ENCODE measurements at regions not wholly inside any gene's neighbourhood (a gene's known extent, or its start where the extent isn't known, plus 50 kb on each side); places are given as distances from the start of the nearest gene placed in this dataset.

DNA sequence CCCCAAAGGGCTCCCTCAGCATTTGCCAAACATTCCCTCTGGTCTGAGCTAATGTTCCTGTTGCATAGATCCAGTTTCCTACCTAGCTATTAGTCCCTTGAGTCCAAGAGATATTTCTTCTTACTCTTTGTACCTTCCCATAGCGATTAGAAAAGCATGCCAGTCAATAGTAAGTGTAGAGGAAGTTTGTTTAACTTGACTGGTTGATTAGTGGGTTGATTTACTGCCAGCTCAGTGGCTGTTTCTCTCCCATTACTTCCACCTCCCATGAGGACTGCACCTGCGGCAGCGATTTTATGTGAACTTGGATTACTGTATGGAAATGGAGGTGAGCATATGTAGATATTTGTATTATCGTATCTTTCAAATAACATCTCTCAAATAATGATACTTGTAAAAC is 1748.4 kb upstream of the CELF4 start (continued):
- TF ChIP-seq YY1 (IDR thresholded peaks at IDR 0.05; ENCODE audit: low read depth, low read length), result no peak
- TF ChIP-seq, protein P1, sequence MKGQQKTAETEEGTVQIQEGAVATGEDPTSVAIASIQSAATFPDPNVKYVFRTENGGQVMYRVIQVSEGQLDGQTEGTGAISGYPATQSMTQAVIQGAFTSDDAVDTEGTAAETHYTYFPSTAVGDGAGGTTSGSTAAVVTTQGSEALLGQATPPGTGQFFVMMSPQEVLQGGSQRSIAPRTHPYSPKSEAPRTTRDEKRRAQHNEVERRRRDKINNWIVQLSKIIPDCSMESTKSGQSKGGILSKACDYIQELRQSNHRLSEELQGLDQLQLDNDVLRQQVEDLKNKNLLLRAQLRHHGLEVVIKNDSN (IDR thresholded peaks at IDR 0.05; ENCODE audit: borderline replicate concordance, extremely low read length, insufficient read depth, low read depth, low read length), result no peak
- TF ChIP-seq ZNF622 (IDR thresholded peaks at IDR 0.05), result no peak
- no peak for TF ChIP-seq HCFC1 (IDR thresholded peaks at IDR 0.05; ENCODE audit: low read length)
- TF ChIP-seq RBBP5 (conservative IDR thresholded peaks at IDR 0.05), result no peak
- TF ChIP-seq SRF (IDR thresholded peaks at IDR 0.05; ENCODE audit: low read depth in 2 of 2, low read length in 2 of 2), result no peak
- TF ChIP-seq ETV6 (conservative IDR thresholded peaks at IDR 0.05 in 1 of 2, IDR thresholded peaks at IDR 0.05 in 1 of 2; ENCODE audit: borderline replicate concordance in 1 of 2, low read depth in 1 of 2), result no peak
- no peak for TF ChIP-seq ZNF217 (IDR thresholded peaks at IDR 0.05)

DNA sequence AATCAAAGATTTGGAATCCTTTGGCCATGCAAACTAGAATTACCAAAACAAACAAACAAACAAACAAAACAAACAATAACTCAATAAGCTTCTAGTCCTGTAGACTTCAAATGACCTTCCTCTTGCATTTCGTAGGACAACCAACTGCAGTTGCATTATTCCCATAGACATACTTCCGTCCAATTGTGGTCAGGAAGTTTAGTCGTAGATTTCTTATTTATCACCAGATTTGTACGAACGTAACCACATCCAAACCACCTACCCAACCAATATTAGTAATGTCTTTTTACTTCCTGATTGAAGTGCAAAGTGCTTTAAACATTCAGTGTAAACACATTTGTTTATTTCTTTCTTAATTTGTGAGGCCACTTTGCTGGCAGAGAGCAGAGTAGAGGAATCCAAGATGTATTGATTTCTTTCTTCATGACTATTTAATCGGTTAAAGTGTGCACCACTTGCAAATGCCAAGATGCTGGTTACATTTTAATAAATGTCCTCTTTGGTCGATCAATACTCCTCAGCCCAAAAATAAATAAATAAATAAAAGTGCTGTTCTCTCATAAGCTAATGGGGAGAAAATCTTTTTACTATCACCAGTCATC is 1745.6 kb upstream of the CELF4 start:
- in situ Hi-C loops (cut with MboI), result no loop called here
- WGBS (ENCODE audit: insufficient coverage, insufficient replicate concordance, low lambda C conversion rate, missing lambda C conversion rate), result 49% methylated on average over 7 of the region's 7 CpGs

More for the DNA sequence above, 1745.6 kb upstream of the CELF4 start:
- Histone ChIP-seq H3K4me1 (ENCODE audit: control insufficient read depth, insufficient read depth, low read length) (no peaks in the 10 kb centered on the region), H3K4me3 (no peak overlapping the region), H2AFZ (ENCODE audit: control insufficient read depth, low read depth, low read length) (no peak overlapping the region), H3K36me3 (ENCODE audit: control insufficient read depth in 2 of 2, insufficient read depth in 2 of 2, low read length in 1 of 2) (no peaks in the 10 kb centered on the region), H3K4me2 (ENCODE audit: control insufficient read depth, insufficient read depth) (no peak overlapping the region), H4K20me1 (ENCODE audit: control insufficient read depth, insufficient read depth) (no peaks in the 10 kb centered on the region), H3K27ac (ENCODE audit: control insufficient read depth, insufficient read depth) (no peak overlapping the region), H3K9me3 (replicated peaks; ENCODE audit: control insufficient read depth, insufficient read depth, low read length) (no peaks in the 10 kb centered on the region; the same call in 2 of the 3 replicates), H3K27me3 (replicated peaks in 1 of 2; ENCODE audit: control insufficient read depth in 2 of 2, insufficient read depth in 2 of 2, low read length in 1 of 2) (no peaks in the 10 kb centered on the region), H3K9ac (ENCODE audit: control insufficient read depth, insufficient read depth, low read length) (no peak overlapping the region), H3K79me2 (ENCODE audit: control insufficient read depth, insufficient read depth, low read length) (no peaks in the 10 kb centered on the region)
- SMC1A ChIA-PET (ENCODE audit: uncharacterized antibody, unreplicated experiment), result no interaction called here
- CTCF ChIA-PET, result no interaction called here
- TF ChIP-seq RAD21 (IDR thresholded peaks at IDR 0.05; ENCODE audit: insufficient read depth, low read depth, low read length) (no peak), SPI1 (IDR thresholded peaks at IDR 0.05; ENCODE audit: borderline replicate concordance, insufficient read depth, low read depth, low read length) (no peak), FOXK2 (IDR thresholded peaks at IDR 0.05) (no peak), NR2F1 (conservative IDR thresholded peaks at IDR 0.05) (no peak), YBX1 (IDR thresholded peaks at IDR 0.05) (no peak), JUND (IDR thresholded peaks at IDR 0.05; ENCODE audit: low read depth, low read length) (no peak)
- TF ChIP-seq, protein P2, sequence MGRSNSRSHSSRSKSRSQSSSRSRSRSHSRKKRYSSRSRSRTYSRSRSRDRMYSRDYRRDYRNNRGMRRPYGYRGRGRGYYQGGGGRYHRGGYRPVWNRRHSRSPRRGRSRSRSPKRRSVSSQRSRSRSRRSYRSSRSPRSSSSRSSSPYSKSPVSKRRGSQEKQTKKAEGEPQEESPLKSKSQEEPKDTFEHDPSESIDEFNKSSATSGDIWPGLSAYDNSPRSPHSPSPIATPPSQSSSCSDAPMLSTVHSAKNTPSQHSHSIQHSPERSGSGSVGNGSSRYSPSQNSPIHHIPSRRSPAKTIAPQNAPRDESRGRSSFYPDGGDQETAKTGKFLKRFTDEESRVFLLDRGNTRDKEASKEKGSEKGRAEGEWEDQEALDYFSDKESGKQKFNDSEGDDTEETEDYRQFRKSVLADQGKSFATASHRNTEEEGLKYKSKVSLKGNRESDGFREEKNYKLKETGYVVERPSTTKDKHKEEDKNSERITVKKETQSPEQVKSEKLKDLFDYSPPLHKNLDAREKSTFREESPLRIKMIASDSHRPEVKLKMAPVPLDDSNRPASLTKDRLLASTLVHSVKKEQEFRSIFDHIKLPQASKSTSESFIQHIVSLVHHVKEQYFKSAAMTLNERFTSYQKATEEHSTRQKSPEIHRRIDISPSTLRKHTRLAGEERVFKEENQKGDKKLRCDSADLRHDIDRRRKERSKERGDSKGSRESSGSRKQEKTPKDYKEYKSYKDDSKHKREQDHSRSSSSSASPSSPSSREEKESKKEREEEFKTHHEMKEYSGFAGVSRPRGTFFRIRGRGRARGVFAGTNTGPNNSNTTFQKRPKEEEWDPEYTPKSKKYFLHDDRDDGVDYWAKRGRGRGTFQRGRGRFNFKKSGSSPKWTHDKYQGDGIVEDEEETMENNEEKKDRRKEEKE (IDR thresholded peaks at IDR 0.05), result no peak
- TF ChIP-seq, protein P3, sequence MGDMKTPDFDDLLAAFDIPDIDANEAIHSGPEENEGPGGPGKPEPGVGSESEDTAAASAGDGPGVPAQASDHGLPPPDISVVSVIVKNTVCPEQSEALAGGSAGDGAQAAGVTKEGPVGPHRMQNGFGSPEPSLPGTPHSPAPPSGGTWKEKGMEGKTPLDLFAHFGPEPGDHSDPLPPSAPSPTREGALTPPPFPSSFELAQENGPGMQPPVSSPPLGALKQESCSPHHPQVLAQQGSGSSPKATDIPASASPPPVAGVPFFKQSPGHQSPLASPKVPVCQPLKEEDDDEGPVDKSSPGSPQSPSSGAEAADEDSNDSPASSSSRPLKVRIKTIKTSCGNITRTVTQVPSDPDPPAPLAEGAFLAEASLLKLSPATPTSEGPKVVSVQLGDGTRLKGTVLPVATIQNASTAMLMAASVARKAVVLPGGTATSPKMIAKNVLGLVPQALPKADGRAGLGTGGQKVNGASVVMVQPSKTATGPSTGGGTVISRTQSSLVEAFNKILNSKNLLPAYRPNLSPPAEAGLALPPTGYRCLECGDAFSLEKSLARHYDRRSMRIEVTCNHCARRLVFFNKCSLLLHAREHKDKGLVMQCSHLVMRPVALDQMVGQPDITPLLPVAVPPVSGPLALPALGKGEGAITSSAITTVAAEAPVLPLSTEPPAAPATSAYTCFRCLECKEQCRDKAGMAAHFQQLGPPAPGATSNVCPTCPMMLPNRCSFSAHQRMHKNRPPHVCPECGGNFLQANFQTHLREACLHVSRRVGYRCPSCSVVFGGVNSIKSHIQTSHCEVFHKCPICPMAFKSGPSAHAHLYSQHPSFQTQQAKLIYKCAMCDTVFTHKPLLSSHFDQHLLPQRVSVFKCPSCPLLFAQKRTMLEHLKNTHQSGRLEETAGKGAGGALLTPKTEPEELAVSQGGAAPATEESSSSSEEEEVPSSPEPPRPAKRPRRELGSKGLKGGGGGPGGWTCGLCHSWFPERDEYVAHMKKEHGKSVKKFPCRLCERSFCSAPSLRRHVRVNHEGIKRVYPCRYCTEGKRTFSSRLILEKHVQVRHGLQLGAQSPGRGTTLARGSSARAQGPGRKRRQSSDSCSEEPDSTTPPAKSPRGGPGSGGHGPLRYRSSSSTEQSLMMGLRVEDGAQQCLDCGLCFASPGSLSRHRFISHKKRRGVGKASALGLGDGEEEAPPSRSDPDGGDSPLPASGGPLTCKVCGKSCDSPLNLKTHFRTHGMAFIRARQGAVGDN (IDR thresholded peaks at IDR 0.05), result no peak
- no peak for FAIRE-seq
- POLR2A ChIA-PET, result interaction anchor here (1.2 kb wide), 1 partner anchor 167 kb away, joined by 3 read pairs; no protein-coding TSS in a partner anchor
- intact Hi-C loops (cut with micrococcal nuclease; ENCODE audit: unreplicated experiment), result no loop called here
- DNase-seq (ENCODE audit: low read depth, low spot score), result no peak
- BruUV-seq (replicated peaks), result no TSS peak
- ATAC-seq, result no peak
- RAD21 ChIA-PET (ENCODE audit: unreplicated experiment), result no interaction called here

Data from GM12878 (cell line).